IMR-90 (cell line): ENCODE measurements at regions not wholly inside any gene's neighbourhood (a gene's known extent, or its start where the extent isn't known, plus 50 kb on each side); places are given as distances from the start of the nearest gene placed in this dataset.
A peak's percentile ranks its signal among the peaks of the same experiment; 100 is the strongest.

Experiments
- ATAC-seq: fragments of 200-7000 bp; cut with Tn5 transposase; 2 replicates; pipeline ENCODE4 v1.9.1; 2020; ENCODE audit warnings: low read depth, mild to moderate bottlenecking, moderate library complexity
- BruUV-seq: library from RNA; stranded (reverse); fragments of 400-500 nt; replicated peaks from 2 replicates; lab custom pipeline; 2021; lab: Mats Ljungman, UMichigan
- CTCF ChIA-PET: fragments of 300-600 bp; formaldehyde crosslinking; extraction: SDS; loops from one replicate; lab custom pipeline; 2021; ENCODE audit warnings: antibody characterized with exemption; lab: Yijun Ruan, JAX
- POLR2A ChIA-PET: fragments of 300-600 bp; sonication (Branson Sonifier 250); formaldehyde crosslinking; loops from one replicate; lab custom pipeline; 2022; ENCODE audit warnings: antibody characterized with exemption; ENCODE audit not compliant: unreplicated experiment; lab: Charles Lee
- DNase-seq: peaks from one replicate; pipeline ENCODE4 v3.0.0; 2013
- H2AFZ ChIP-seq: replicated peaks from 2 replicates; pipeline ENCODE3; 2013; ENCODE audit warnings: low read length, mild to moderate bottlenecking; ENCODE audit not compliant: poor library complexity
- H2AK5ac ChIP-seq: 2 replicates; pipeline ENCODE4 v1.6.1; 2013; ENCODE audit warnings: low read depth, low read length, inconsistent platforms
- H2AK9ac ChIP-seq: replicated peaks from 2 replicates; pipeline ENCODE3; 2013; ENCODE audit warnings: mild to moderate bottlenecking, low read depth, low read length, moderate library complexity; ENCODE audit not compliant: poor library complexity
- H2BK120ac ChIP-seq: 2 replicates; pipeline ENCODE4 v1.6.1; 2013; ENCODE audit warnings: low read depth, low read length, inconsistent platforms
- H2BK15ac ChIP-seq: 3 replicates; pipeline ENCODE4 v1.6.1; 2013; ENCODE audit warnings: low read depth, low read length, inconsistent platforms
- H2BK20ac ChIP-seq: 2 replicates; pipeline ENCODE4 v1.6.1; 2013; ENCODE audit warnings: low read depth, mild to moderate bottlenecking, inconsistent platforms, low read length, moderate library complexity
- H2BK5ac ChIP-seq: 2 replicates; pipeline ENCODE4 v1.6.1; 2013; ENCODE audit warnings: mild to moderate bottlenecking, low read depth, low read length, inconsistent platforms; ENCODE audit not compliant: poor library complexity, severe bottlenecking
- H3K14ac ChIP-seq: replicated peaks from 2 replicates; pipeline ENCODE4 v1.6.1; 2013; ENCODE audit warnings: low read depth, low read length, inconsistent platforms
- H3K18ac ChIP-seq: 2 replicates; pipeline ENCODE4 v1.6.1; 2013; ENCODE audit warnings: low read depth, low read length, control low read depth
- H3K23ac ChIP-seq: 2 replicates; pipeline ENCODE4 v1.6.1; 2013; ENCODE audit warnings: low read depth, low read length, inconsistent platforms
- H3K27ac ChIP-seq: 2 replicates; pipeline ENCODE4 v1.5.1; 2013; ENCODE audit warnings: mild to moderate bottlenecking, control low read depth, low read length; ENCODE audit not compliant: insufficient read depth
- H3K27me3 ChIP-seq: 2 replicates; pipeline ENCODE4 v1.6.1; 2013; ENCODE audit warnings: low read length; ENCODE audit not compliant: control insufficient read depth, insufficient read depth
- H3K36me3 ChIP-seq: 2 replicates; pipeline ENCODE4 v1.6.1; 2013; ENCODE audit warnings: low read length, mixed read lengths; ENCODE audit not compliant: control insufficient read depth, insufficient read depth
- H3K4ac ChIP-seq: 2 replicates; pipeline ENCODE4 v1.6.1; 2013; ENCODE audit warnings: low read depth, low read length, inconsistent platforms
- H3K4me1 ChIP-seq: 2 replicates; pipeline ENCODE4 v1.6.1; 2013; ENCODE audit warnings: low read length, mixed read lengths; ENCODE audit not compliant: control insufficient read depth, insufficient read depth
- H3K4me2 ChIP-seq: 2 replicates; pipeline ENCODE4 v1.6.1; 2013; ENCODE audit warnings: low read depth, mild to moderate bottlenecking, control low read depth, low read length, moderate library complexity
- H3K4me3 ChIP-seq: 2 replicates; pipeline ENCODE4 v1.5.1; 2013; ENCODE audit warnings: low read depth, mild to moderate bottlenecking, control low read depth, low read length, moderate library complexity; ENCODE audit not compliant: insufficient read depth
- H3K56ac ChIP-seq: 2 replicates; pipeline ENCODE4 v1.6.1; 2013; ENCODE audit warnings: low read length, inconsistent platforms; ENCODE audit not compliant: insufficient read depth; ENCODE audit errors: extremely low read depth
- H3K79me1 ChIP-seq, 2 experiments: 2 replicates each; pipeline ENCODE4 v1.6.1; 2013; ENCODE audit warnings: low read length in 2 of 2, inconsistent platforms in 1 of 2, low read depth in 1 of 2
- H3K9ac ChIP-seq: 2 replicates; pipeline ENCODE4 v1.6.1; 2013; ENCODE audit warnings: low read depth, low read length, control low read depth
- H3K9me1 ChIP-seq: 2 replicates; pipeline ENCODE4 v1.6.1; 2013; ENCODE audit warnings: low read length, inconsistent platforms; ENCODE audit not compliant: insufficient read depth
- H3K9me3 ChIP-seq: 2 replicates; pipeline ENCODE4 v1.6.1; 2013; ENCODE audit warnings: low read length; ENCODE audit not compliant: control insufficient read depth, insufficient read depth
- H4K20me1 ChIP-seq: 2 replicates; pipeline ENCODE4 v1.6.1; 2013; ENCODE audit warnings: low read length, inconsistent platforms; ENCODE audit not compliant: insufficient read depth
- H4K5ac ChIP-seq: 2 replicates; pipeline ENCODE4 v1.6.1; 2013; ENCODE audit warnings: mild to moderate bottlenecking, low read depth, low read length, control low read depth
- H4K8ac ChIP-seq, 2 experiments: 2 replicates each; pipeline ENCODE4 v1.6.1; 2013; ENCODE audit warnings: low read depth in 2 of 2, low read length in 2 of 2, control low read depth in 1 of 2, inconsistent platforms in 1 of 2
- H4K91ac ChIP-seq: 2 replicates; pipeline ENCODE4 v1.6.1; 2013; ENCODE audit warnings: low read depth, low read length, inconsistent platforms; ENCODE audit not compliant: insufficient read depth
- BHLHE40 ChIP-seq: fragments of 150-350 bp; IDR thresholded peaks from 2 replicates; pipeline ENCODE4 v1.6.1; 2016; ENCODE audit warnings: mild to moderate bottlenecking, low read depth, low read length
- CEBPB ChIP-seq: IDR thresholded peaks from 2 replicates; pipeline ENCODE4 v1.6.1; 2012; ENCODE audit warnings: low read depth, low read length, improper control_type of control experiment
- CHD1 ChIP-seq: IDR thresholded peaks from 2 replicates; pipeline ENCODE4 v1.6.1; 2012; ENCODE audit warnings: low read depth, low read length, improper control_type of control experiment
- FOS ChIP-seq: fragments of 150-350 bp; IDR thresholded peaks from 2 replicates; pipeline ENCODE4 v1.6.1; 2016; ENCODE audit warnings: low read depth, low read length
- MAFK ChIP-seq: IDR thresholded peaks from 2 replicates; pipeline ENCODE4 v1.6.1; 2012; ENCODE audit warnings: low read depth, low read length, improper control_type of control experiment
- MAZ ChIP-seq: IDR thresholded peaks from 2 replicates; pipeline ENCODE4 v1.6.1; 2012; ENCODE audit warnings: low read depth, mild to moderate bottlenecking, low read length, improper control_type of control experiment, moderate library complexity, borderline replicate concordance
- NFE2L2 ChIP-seq: fragments of 150-350 bp; IDR thresholded peaks from 2 replicates; pipeline ENCODE4 v1.6.1; 2016; ENCODE audit warnings: low read depth, mild to moderate bottlenecking, low read length
- RCOR1 ChIP-seq: IDR thresholded peaks from 2 replicates; pipeline ENCODE4 v1.6.1; 2012; ENCODE audit warnings: mild to moderate bottlenecking, low read length, improper control_type of control experiment; ENCODE audit not compliant: insufficient replicate concordance
- RFX5 ChIP-seq: IDR thresholded peaks from 2 replicates; pipeline ENCODE4 v1.8.0; 2012; ENCODE audit warnings: low read depth, mild to moderate bottlenecking, low read length, moderate library complexity
- WGBS, 2 experiments: methylation state at CpG; one replicate each; pipeline versions ENCODE4 v1.1.5 to v1.1.7; 2013; ENCODE audit warnings: missing lambda C conversion rate in 2 of 2; ENCODE audit not compliant: insufficient read length in 1 of 2; ENCODE audit errors: extremely low coverage in 2 of 2; 5-methylcytosine and 5-hydroxymethylcytosine counted together
- dilution Hi-C: fragments of 300-500 bp; cut with HindIII; formaldehyde crosslinking; loops from one replicate; pipeline ENCODE4 v1.14.3; 2018; ENCODE audit warnings: low sequenced_read_pairs; ENCODE audit not compliant: unreplicated experiment
- in situ Hi-C: fragments of 300-500 bp; cut with MboI; formaldehyde crosslinking; loops from 3 replicates; pipeline ENCODE4 v1.14.3; 2019; ENCODE audit warnings: low sequenced_read_pairs, inconsistent platforms, mixed read lengths
- intact Hi-C: fragments of 100-400 bp; cut with micrococcal nuclease; formaldehyde crosslinking; loops from 2 replicates; pipeline ENCODE4 v1.10.0; 2022
- TF ChIP-seq, protein P1 (sequence below): fragments of 150-350 bp; IDR thresholded peaks from 2 replicates; pipeline ENCODE4 v1.6.1; 2017; ENCODE audit warnings: mild to moderate bottlenecking, antibody characterized with exemption, low read length, low read depth
- TF ChIP-seq, protein P2 (sequence below): fragments of 150-350 bp; IDR thresholded peaks from 2 replicates; pipeline ENCODE4 v1.6.1; 2016; ENCODE audit warnings: low read depth, mild to moderate bottlenecking, low read length, moderate library complexity, borderline replicate concordance

DNA sequence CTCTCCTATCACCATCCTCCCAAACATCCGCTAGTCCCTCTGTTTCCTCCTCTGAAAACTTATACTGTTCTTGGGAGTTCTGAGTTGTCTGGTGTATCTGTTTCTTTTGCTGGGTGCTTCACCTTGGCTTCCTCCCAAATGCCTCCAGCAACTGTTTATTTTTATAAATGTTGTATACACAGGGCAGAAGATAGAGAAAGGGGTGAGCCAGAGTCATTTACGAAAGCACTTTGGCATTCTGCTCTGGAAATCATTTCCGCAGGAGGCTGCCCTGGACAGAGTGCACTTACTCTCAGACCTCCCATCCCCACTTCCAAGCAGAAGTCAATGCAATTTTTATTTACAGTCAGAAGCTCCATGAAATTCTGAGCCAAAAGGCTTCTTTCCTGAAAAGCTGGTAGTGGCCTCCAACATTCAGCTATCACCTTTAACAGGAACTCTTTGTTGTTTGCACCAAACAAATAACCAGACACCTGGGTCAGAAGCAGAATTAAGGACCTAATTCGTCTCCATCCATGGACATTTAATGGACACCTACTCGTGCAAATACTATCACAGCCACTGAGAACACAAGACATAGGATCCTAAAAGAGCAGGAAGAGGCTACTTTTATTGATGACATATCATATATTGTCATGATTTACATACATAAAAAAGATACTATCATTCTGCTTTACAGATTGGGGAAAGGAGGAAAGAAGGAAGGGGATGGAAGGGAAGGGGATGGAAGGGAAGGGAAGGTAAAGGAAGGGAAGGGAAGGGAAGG, 229.5 kb upstream of the PAPPA start:
- Histone ChIP-seq H3K4me2 (peak overlapping the region; percentile 43; the same call in 1 of the 2 replicates), H3K4me3 (no peak overlapping the region), H2BK120ac (peak overlapping the region; percentile 100), H3K56ac (peak overlapping the region; percentile 95), H4K5ac (peak overlapping the region; percentile 97), H2BK15ac (peak overlapping the region; percentile 100; the same call in 2 of the 3 replicates), H4K91ac (peak overlapping the region; percentile 97), H3K9ac (peak overlapping the region; percentile 69), H4K20me1 (no peaks in the 10 kb centered on the region), H2BK5ac (peak overlapping the region; percentile 99), H3K27ac (peak overlapping the region; percentile 100), H2AK5ac (peak overlapping the region; percentile 99), H3K9me1 (peaks cover 16% of the 10 kb centered on the region), H3K18ac (peak overlapping the region; percentile 100), H3K4me1 (peaks cover 26% of the 10 kb centered on the region), H3K36me3 (no peaks in the 10 kb centered on the region), H2BK20ac (peak overlapping the region; percentile 100), H3K14ac (peak overlapping the region; percentile 89), H2AK9ac (no peak overlapping the region), H3K79me1 (peaks cover 0 to 14% of the 10 kb centered on the region in 2 experiments; a peak in 1 of 4 replicates), H4K8ac (peak overlapping the region; percentile 94 to 97), H3K9me3 (no peaks in the 10 kb centered on the region), H3K4ac (peak overlapping the region; percentile 96), H2AFZ (no peak overlapping the region), H3K23ac (peak overlapping the region; percentile 98), H3K27me3 (no peaks in the 10 kb centered on the region)
- dilution Hi-C loops (no loop called here), in situ Hi-C loops (no loop called here), intact Hi-C loops (loop anchor here (1.0 to 2.0 kb wide), 5 partner anchors 21 to 331 kb away; no protein-coding TSS in a partner anchor)
- peak; percentile 99 for DNase-seq
- BruUV-seq = no TSS peak
- WGBS, 2 experiments = no CpG with 5 or more reads among the region's 5 CpGs
- CTCF ChIA-PET = no interaction called here
- ATAC-seq = peak; percentile 99
- POLR2A ChIA-PET = interaction anchor here (0.7 kb wide), 1 partner anchor 15 kb away, joined by 3 read pairs; no protein-coding TSS in a partner anchor
- TF ChIP-seq RFX5 (no peak), MAFK (no peak; the same call in 1 of the 2 replicates), BHLHE40 (peak; percentile 50), CHD1 (no peak), NFE2L2 (no peak), RCOR1 (peak; percentile 63), CEBPB (peak; percentile 58), MAZ (peak; percentile 52; the same call in 1 of the 2 replicates), FOS (peak; percentile 62)
- TF ChIP-seq, protein P1, sequence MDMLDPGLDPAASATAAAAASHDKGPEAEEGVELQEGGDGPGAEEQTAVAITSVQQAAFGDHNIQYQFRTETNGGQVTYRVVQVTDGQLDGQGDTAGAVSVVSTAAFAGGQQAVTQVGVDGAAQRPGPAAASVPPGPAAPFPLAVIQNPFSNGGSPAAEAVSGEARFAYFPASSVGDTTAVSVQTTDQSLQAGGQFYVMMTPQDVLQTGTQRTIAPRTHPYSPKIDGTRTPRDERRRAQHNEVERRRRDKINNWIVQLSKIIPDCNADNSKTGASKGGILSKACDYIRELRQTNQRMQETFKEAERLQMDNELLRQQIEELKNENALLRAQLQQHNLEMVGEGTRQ = no peak
- TF ChIP-seq, protein P2, sequence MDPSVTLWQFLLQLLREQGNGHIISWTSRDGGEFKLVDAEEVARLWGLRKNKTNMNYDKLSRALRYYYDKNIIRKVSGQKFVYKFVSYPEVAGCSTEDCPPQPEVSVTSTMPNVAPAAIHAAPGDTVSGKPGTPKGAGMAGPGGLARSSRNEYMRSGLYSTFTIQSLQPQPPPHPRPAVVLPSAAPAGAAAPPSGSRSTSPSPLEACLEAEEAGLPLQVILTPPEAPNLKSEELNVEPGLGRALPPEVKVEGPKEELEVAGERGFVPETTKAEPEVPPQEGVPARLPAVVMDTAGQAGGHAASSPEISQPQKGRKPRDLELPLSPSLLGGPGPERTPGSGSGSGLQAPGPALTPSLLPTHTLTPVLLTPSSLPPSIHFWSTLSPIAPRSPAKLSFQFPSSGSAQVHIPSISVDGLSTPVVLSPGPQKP = no peak
